Testis (tissue), 2 donors: ENCODE measurements at regions not wholly inside any gene's neighbourhood (a gene's known extent, or its start where the extent isn't known, plus 50 kb on each side); places are given as distances from the start of the nearest gene placed in this dataset.

Experiments used
- CTCF ChIP-seq, 3 experiments: fragments of 450-650 bp in 2 of 3; fragments of 200-600 bp in 1 of 3; sonication (generic) in 1 of 3; IDR thresholded peaks; one replicate each; pipeline ENCODE4 v1.5.1; 2016 to 2019; ENCODE audit warnings: antibody characterized with exemption in 3 of 3, mild to moderate bottlenecking in 2 of 3, moderate library complexity in 1 of 3
- POLR2A ChIP-seq: fragments of 450-650 bp; IDR thresholded peaks from one replicate; pipeline ENCODE4 v1.6.1; 2017; ENCODE audit warnings: antibody characterized with exemption, mild to moderate bottlenecking, moderate library complexity

DNA sequence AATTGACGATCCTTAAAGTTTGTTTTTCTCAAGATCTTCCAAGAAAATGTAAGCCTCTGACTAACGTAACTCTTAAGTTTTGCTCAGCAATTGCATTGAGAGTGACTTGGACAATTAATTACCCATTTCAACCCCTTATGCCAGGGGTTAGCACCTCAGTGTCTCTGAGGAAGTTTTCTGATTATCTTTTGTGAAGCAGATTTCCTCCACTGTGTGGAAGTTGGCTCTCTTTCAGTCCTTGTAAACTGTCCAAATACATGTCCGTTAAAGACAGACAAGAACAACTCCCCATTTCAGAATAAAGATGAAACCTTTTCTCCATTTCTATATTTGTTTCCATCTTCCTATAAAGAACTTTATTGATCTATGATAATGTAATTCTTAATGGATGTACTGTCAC lies 296.4 kb upstream of the FMN2 start:
- no peak for TF ChIP-seq CTCF (IDR thresholded peaks at IDR 0.05)
- no peak for TF ChIP-seq POLR2A
